Stomach (tissue), 4 donors: ENCODE measurements at regions not wholly inside any gene's neighbourhood (a gene's known extent, or its start where the extent isn't known, plus 50 kb on each side); places are given as distances from the start of the nearest gene placed in this dataset.
"Not testable (repeated sequence)": the region's sequence is repeated elsewhere in the genome, so short reads cannot be mapped to it uniquely, and the experiment has no call there.

Experiments used
- POLR2A ChIP-seq, 4 donors: fragments of 450-650 bp; IDR thresholded peaks; one replicate each; pipeline ENCODE4 v1.6.1; 2016; ENCODE audit warnings: antibody characterized with exemption in 4 of 4, control low read depth in 2 of 4, mild to moderate bottlenecking in 1 of 4, moderate library complexity in 1 of 4
- TF ChIP-seq, protein P1 (sequence below), 7 experiments: fragments of 450-650 bp in 4 of 7; fragments of 200-600 bp in 3 of 7; sonication (generic) in 3 of 7; IDR thresholded peaks; one replicate each; pipeline ENCODE4 v1.5.1; 2016 to 2019; ENCODE audit warnings: antibody characterized with exemption in 7 of 7, control low read depth in 2 of 7, mild to moderate bottlenecking in 1 of 7

DNA sequence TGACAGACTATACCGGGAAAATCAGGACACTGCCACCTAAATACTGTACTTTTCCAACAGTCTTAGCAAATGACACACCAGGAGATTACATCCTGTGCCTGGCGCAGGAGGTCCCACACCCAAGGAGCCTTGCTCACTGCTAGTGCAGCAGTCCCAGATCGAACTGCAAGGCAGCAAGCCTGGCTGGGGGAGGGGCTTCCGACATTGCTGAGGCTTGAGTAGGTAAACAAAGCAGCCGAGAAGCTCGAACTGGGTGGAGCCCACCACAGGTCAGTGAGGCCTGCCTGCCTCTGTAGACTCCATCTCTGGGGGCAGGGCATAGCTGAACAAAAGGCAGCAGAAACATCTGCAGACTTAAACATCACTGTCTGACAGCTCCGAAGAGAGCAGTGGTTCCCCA is 1360.0 kb downstream of the UQCRFS1 start:
- TF ChIP-seq, protein P1, sequence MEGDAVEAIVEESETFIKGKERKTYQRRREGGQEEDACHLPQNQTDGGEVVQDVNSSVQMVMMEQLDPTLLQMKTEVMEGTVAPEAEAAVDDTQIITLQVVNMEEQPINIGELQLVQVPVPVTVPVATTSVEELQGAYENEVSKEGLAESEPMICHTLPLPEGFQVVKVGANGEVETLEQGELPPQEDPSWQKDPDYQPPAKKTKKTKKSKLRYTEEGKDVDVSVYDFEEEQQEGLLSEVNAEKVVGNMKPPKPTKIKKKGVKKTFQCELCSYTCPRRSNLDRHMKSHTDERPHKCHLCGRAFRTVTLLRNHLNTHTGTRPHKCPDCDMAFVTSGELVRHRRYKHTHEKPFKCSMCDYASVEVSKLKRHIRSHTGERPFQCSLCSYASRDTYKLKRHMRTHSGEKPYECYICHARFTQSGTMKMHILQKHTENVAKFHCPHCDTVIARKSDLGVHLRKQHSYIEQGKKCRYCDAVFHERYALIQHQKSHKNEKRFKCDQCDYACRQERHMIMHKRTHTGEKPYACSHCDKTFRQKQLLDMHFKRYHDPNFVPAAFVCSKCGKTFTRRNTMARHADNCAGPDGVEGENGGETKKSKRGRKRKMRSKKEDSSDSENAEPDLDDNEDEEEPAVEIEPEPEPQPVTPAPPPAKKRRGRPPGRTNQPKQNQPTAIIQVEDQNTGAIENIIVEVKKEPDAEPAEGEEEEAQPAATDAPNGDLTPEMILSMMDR (IDR thresholded peaks at IDR 0.05), result not testable (repeated sequence)
- not testable (repeated sequence) for TF ChIP-seq POLR2A (IDR thresholded peaks at IDR 0.05)
